Activated naive CD4-positive, alpha-beta T cell treated with anti-CD3 and anti-CD28 coated beads, Interleukin-2, amount 10 ng/mL, durations not matched to agents 7 days and 5 days (primary cell): ENCODE measurements at regions not wholly inside any gene's neighbourhood (a gene's known extent, or its start where the extent isn't known, plus 50 kb on each side); places are given as distances from the start of the nearest gene placed in this dataset.

Experiments used
- CTCF ChIA-PET: fragments of 350-600 bp; sonication (Branson Sonifier 250); formaldehyde crosslinking; loops from one replicate; lab custom pipeline; 2021; ENCODE audit warnings: antibody characterized with exemption; lab: Charles Lee
- DNase-seq: peaks from one replicate; pipeline ENCODE4 v3.0.0-alpha.2; 2020
- H3K27ac Mint-ChIP-seq: one replicate; pipeline ENCODE4 v1.8.0; 2021; ENCODE audit warnings: mild to moderate bottlenecking, moderate library complexity, mixed read lengths
- H3K27me3 Mint-ChIP-seq: one replicate; pipeline ENCODE4 v1.8.0; 2021; ENCODE audit warnings: mild to moderate bottlenecking, mixed read lengths
- H3K36me3 Mint-ChIP-seq: one replicate; pipeline ENCODE4 v1.8.0; 2021; ENCODE audit warnings: mixed read lengths
- H3K4me1 Mint-ChIP-seq: one replicate; pipeline ENCODE4 v1.8.0; 2021; ENCODE audit warnings: mixed read lengths
- H3K4me3 Mint-ChIP-seq: one replicate; pipeline ENCODE4 v1.8.0; 2021; ENCODE audit warnings: mild to moderate bottlenecking, moderate library complexity, mixed read lengths
- H3K9me3 Mint-ChIP-seq: one replicate; pipeline ENCODE4 v1.8.0; 2021; ENCODE audit warnings: mixed read lengths

DNA sequence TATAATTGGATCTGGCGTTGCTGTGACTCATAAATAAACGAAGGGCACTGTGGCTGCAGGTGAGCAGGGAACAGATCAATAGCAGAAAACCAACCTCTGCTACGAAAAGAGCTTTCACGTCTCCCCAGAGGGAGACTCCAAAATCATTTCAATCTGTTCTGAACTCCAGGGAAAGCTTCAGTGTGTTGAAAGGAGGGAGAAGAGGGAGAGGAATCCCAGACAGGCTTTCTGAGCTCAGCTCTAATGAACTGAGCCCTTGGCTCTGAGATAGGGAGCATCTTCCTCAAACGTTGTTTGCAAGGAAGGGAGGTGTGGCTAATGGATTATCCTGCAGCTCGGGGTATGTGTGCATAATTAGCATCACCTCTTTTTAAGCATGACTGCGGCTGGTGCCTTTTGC lies 288.0 kb upstream of the IRX4 start:
- Mint-ChIP-seq H3K4me1 (no peaks in the 10 kb centered on the region), H3K9me3 (no peaks in the 10 kb centered on the region), H3K36me3 (no peaks in the 10 kb centered on the region), H3K27ac (no peak overlapping the region), H3K4me3 (no peak overlapping the region), H3K27me3 (peaks cover 17% of the 10 kb centered on the region)
- DNase-seq, result no peak
- CTCF ChIA-PET, result no interaction called here

DNA sequence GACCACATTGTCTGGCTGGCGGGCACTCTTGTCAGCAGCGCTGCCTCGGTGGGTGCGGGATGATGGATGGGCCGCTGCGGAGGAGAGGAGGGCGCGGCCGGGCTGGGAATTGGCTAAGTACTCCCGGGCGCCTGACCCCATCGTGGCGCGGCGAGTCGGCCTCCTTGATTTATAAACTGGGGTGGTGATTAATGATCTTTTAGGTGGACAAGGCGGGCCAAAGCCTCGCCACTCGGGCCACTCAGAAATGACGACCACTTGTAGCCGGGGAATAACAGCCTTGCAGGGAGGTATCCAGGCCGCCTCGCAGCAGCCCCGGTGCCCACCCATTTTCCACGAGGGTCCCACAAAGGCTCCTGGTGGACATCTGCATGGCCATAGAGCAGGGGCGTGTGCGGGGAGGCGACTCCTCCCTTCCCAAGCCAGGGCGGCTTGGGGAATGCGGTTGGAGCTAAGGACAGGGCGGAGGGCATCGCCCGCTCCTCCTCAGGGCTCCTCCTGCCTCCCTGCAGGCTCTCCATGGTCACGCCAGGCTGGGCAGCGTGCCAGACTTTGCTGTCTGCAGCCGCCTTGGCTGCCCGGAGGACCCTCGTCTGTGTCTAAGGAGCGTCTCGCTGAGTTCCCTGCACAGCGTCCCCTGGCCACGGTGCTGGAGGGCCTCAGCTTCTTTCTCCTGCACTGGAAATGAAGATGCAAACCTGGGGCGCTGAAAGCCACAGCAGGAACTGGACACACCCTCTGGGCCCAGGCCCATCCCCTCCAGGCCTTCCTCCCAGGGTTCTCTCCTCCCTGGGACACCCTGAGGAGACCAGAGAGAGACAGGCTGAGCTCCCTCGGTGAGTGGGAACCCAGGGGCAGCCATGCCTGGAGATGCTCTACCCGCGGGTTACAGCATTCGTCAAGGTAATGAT lies 287.4 kb upstream of the IRX4 start:
- no peaks in the 10 kb centered on the region for H3K9me3 Mint-ChIP-seq
- no peak overlapping the region for H3K4me3 Mint-ChIP-seq
- no peak overlapping the region for H3K27ac Mint-ChIP-seq
- no peaks in the 10 kb centered on the region for H3K36me3 Mint-ChIP-seq
- CTCF ChIA-PET, result no interaction called here
- no peaks in the 10 kb centered on the region for H3K4me1 Mint-ChIP-seq
- peaks cover 17% of the 10 kb centered on the region for H3K27me3 Mint-ChIP-seq
- DNase-seq, result no peak

DNA sequence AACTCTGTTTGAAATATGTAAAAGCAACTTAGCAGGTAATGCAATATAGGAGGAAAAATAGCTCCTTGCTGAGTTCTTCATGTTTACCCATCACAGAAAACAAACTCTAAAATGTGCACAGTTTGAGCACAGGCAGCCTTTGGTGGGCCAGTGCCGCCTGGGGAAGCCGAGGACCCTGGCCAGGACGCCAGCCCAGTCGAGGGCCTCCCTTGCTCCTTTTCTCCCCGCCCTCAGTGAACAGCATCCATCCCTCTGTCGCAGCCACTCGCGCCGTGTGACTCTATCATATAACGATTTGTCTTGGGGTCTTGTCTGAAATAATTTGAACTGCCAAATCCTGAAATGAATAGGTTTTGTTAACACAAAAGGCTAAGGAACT lies 286.7 kb upstream of the IRX4 start:
- CTCF ChIA-PET, result no interaction called here
- no peak for DNase-seq
- H3K4me1 Mint-ChIP-seq, result no peaks in the 10 kb centered on the region
- no peak overlapping the region for H3K4me3 Mint-ChIP-seq
- H3K27ac Mint-ChIP-seq, result no peak overlapping the region
- no peaks in the 10 kb centered on the region for H3K9me3 Mint-ChIP-seq
- peaks cover 14% of the 10 kb centered on the region for H3K27me3 Mint-ChIP-seq
- no peaks in the 10 kb centered on the region for H3K36me3 Mint-ChIP-seq

DNA sequence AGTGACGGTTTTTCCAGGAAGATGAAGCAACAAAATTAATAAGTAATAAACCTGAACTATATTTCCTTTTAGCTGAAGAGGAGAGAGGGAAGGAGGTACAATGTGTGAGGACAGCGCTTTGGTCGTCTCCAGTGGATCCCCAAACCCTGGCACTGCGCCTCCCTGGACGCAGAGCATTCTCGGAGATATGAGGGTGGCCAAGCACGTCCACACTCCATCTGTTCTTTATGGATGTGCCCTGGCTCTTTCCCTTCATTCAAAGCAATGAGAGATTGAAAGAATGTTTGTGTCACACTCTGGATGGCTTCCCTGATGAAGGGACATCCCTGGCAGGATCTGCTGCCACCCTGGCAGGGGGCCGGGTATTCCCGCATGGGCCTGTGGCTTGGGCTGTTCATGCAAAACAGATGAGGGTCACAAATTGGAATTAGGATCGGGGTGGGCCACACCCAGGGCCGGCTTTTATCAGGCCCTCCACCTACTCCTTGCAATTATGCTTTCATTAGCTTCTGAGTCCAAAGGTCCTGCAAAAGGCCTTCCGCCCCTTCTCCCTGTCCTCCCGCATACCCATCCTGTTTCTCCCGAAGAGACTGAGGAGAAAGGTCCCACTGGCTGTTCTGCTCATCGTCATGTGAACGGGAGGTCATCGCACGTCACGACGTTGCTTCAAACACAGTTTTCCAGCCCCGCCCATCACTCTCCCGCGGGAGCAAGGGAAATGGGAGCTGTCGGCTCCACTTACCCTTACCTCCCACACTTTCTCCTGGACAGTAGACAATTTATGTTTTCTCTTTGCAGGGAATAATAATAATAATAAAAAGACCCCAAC lies 286.1 kb upstream of the IRX4 start:
- no peaks in the 10 kb centered on the region for H3K9me3 Mint-ChIP-seq
- H3K4me3 Mint-ChIP-seq, result no peak overlapping the region
- DNase-seq, result no peak

DNA sequence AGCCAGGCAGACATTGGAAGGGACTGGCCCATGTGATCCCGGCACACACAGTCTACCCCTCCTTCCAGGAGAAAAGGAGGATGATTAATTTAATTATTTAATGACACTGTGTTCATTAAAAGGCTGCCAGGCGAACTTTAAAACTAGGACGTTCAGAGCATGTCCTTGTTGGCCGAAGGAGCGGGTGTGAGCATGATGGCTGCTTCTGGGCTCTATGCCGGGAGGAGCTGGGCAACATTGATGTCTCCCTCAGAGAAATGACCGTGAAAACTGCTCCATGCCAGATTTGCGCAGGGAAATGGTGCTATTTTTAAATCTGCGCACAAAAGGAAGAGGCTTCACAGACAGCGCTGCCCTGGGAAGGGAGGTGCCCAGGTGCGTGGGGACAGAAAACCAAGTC lies 284.9 kb upstream of the IRX4 start:
- Mint-ChIP-seq H3K27me3 (peaks cover 12% of the 10 kb centered on the region), H3K4me3 (no peak overlapping the region), H3K27ac (no peak overlapping the region), H3K36me3 (no peaks in the 10 kb centered on the region), H3K4me1 (no peaks in the 10 kb centered on the region), H3K9me3 (no peaks in the 10 kb centered on the region)
- CTCF ChIA-PET, result no interaction called here
- DNase-seq, result no peak

More for the DNA sequence above, 286.1 kb upstream of the IRX4 start:
- no peaks in the 10 kb centered on the region for H3K4me1 Mint-ChIP-seq
- no peak overlapping the region for H3K27ac Mint-ChIP-seq
- H3K27me3 Mint-ChIP-seq, result peaks cover 13% of the 10 kb centered on the region
- H3K36me3 Mint-ChIP-seq, result no peaks in the 10 kb centered on the region
- CTCF ChIA-PET, result no interaction called here

DNA sequence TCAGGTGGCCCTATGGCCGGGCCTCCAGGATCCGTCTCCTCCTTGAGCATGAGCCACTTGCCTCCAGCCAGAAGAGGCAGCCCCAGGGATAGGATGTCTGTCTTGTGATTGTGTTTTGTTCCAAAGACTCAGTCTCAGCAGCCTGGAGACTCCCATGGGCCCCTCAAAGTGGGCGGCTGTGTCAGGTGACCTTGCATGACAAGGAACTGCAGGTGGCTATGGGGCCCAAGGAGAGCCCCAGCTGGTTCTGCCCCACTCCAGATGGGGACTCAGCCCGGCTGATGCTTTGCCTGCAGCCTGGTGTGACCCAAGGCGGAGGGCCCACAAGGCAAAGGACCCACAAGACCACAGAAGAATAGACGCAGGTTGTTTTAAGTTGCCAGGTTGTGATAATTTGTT lies 284.3 kb upstream of the IRX4 start:
- H3K4me1 Mint-ChIP-seq, result no peaks in the 10 kb centered on the region
- H3K27ac Mint-ChIP-seq, result no peak overlapping the region
- no peaks in the 10 kb centered on the region for H3K36me3 Mint-ChIP-seq
- no peak overlapping the region for H3K4me3 Mint-ChIP-seq
- H3K9me3 Mint-ChIP-seq, result no peaks in the 10 kb centered on the region
- H3K27me3 Mint-ChIP-seq, result peaks cover 5% of the 10 kb centered on the region
- DNase-seq, result no peak
- CTCF ChIA-PET, result no interaction called here

DNA sequence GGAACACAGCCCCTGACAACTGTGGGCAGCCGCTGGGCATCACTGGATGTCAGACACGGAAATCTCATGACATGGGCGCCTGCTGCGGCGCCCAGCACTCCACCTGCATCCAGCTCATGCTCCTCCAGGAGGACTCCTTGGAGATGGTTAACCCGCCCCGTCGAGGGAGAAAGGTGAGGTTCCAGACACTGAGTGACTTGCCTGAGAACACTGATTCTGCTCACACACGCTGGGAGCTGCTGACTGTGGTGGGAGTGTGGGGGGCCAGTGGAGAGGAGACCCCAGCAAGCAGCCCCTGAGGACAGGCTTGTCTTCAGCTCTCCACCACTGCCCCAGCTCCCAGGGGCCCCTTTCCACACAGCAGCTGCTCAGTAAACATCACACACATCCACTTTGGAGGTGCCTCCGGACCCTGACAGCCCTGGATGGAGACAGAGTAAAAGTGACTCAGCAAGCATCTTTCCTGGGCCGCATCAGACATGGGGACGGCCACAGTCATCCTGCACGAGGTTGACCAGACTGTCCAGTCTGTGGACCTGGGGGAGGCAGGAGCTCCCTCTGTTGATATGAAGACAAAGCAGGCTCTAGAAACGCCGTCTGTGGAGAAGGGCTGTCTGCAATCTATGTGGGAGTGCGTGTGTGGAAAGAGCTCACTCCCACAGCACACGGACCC lies 283.7 kb upstream of the IRX4 start:
- peaks cover 4% of the 10 kb centered on the region for H3K27me3 Mint-ChIP-seq
- H3K9me3 Mint-ChIP-seq, result no peaks in the 10 kb centered on the region
- H3K36me3 Mint-ChIP-seq, result no peaks in the 10 kb centered on the region
- H3K4me1 Mint-ChIP-seq, result no peaks in the 10 kb centered on the region
- no peak overlapping the region for H3K27ac Mint-ChIP-seq
- CTCF ChIA-PET, result no interaction called here
- H3K4me3 Mint-ChIP-seq, result no peak overlapping the region
- DNase-seq, result no peak

DNA sequence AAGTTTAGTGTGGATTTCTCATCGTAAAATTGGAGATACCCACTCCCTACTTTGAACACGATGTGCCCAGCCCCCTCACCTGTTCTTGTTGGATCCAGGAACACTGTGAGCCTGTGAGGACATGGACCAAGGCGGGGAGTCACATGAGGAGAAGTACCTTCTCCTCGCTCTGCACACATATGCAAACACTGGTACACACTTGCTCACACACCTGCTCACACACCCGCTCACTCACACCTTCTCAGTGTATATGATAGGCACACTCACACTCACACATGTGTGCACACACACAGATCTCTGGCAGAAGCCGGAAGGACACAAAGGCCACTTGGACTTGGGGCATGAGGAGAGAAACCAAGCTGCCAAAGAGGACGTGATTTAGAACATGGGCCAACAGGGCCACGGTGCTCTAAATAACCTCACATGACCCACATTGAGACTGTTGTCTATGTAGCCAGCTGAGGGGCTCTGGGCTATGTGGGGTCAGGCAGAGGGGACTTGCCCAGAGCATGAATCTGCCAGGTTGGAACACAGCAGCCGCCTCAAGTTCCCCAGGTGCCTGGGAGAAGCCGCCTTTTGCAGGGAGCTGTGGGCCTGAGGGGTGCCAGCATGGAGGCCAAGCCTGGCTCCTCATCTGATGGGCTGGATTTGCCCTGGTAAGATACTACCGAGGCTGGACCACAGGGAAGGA lies 283.0 kb upstream of the IRX4 start:
- no peak for DNase-seq
- peaks cover 4% of the 10 kb centered on the region for H3K27me3 Mint-ChIP-seq
- no peaks in the 10 kb centered on the region for H3K36me3 Mint-ChIP-seq
- CTCF ChIA-PET, result no interaction called here
- H3K4me1 Mint-ChIP-seq, result no peaks in the 10 kb centered on the region
- H3K4me3 Mint-ChIP-seq, result no peak overlapping the region
- H3K9me3 Mint-ChIP-seq, result no peaks in the 10 kb centered on the region
- H3K27ac Mint-ChIP-seq, result no peak overlapping the region

DNA sequence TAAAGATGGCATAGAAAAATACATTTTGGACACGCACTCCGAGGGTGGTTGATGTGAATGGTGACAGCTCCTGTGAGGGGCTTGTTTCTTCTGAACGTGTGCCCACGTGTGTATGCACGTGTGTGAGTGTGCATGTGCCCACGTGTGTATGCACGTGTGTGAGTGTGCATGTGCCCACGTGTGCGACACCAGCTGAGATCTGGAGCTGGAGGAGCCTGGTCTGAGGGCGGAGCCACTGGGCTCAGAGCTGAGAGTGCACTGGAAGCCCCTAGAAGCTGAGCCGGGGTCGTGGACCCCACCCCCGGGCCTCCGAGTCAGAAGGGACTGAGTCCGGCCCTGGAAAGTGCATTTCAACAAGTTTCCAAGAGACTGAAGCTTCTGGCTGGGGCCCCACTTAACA lies 282.5 kb upstream of the IRX4 start:
- no peak for DNase-seq
- Mint-ChIP-seq H3K4me3 (no peak overlapping the region), H3K4me1 (no peaks in the 10 kb centered on the region), H3K36me3 (no peaks in the 10 kb centered on the region), H3K9me3 (no peaks in the 10 kb centered on the region), H3K27ac (no peak overlapping the region), H3K27me3 (peaks cover 4% of the 10 kb centered on the region)
- CTCF ChIA-PET, result no interaction called here

DNA sequence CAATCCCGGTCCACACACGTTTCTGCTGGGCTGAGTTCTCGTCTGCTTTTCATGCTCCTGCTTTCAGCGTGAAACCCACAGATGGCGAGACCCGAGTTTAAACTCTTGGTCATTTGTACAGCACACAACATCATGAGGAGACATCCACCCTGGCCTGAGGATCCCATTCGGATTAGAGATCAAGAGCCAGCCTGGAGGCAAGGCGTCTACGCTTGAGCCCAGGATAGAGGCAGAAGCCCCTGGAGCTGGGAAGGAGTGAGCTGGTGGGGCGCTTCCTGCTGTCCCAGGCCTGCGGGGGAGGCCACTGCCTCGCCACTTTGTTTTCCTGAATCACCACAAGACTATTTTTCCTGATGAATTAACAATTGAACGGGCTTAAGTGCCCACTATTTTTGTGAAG lies 281.9 kb upstream of the IRX4 start:
- no peaks in the 10 kb centered on the region for H3K36me3 Mint-ChIP-seq
- no peak overlapping the region for H3K27ac Mint-ChIP-seq
- DNase-seq, result no peak
- H3K27me3 Mint-ChIP-seq, result peaks cover 4% of the 10 kb centered on the region
- CTCF ChIA-PET, result no interaction called here
- no peak overlapping the region for H3K4me3 Mint-ChIP-seq
- no peaks in the 10 kb centered on the region for H3K9me3 Mint-ChIP-seq
- no peaks in the 10 kb centered on the region for H3K4me1 Mint-ChIP-seq

DNA sequence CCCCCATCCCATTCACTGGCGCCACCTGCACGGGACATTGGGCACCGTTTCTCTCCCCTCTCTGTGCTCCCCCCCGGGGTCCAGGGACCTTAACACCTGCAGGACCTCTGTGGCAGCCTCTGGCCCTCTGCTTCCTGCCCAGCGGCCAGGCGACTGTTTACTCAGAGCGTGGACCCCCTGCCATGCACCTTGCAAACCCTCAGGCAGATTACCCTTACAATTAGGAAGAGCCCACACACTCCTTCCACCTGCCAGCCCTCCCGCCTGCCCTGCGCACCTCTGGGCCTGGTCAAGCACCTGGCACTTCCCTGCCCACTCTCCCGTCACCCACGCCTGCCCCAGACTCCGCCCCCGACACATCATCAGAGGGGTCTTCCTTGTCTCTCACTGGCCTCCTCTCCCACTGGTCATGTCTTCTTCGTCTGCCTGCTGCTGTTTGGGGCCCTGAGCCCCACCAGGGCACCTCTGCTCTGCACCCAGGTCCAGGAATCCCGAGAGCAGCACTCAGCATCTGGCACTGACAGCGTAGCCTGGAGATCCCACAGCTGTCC lies 281.3 kb upstream of the IRX4 start:
- Mint-ChIP-seq H3K27ac (no peak overlapping the region), H3K9me3 (no peaks in the 10 kb centered on the region), H3K36me3 (no peaks in the 10 kb centered on the region), H3K27me3 (peaks cover 4% of the 10 kb centered on the region), H3K4me3 (no peak overlapping the region), H3K4me1 (no peaks in the 10 kb centered on the region)
- DNase-seq, result no peak
- CTCF ChIA-PET, result no interaction called here

DNA sequence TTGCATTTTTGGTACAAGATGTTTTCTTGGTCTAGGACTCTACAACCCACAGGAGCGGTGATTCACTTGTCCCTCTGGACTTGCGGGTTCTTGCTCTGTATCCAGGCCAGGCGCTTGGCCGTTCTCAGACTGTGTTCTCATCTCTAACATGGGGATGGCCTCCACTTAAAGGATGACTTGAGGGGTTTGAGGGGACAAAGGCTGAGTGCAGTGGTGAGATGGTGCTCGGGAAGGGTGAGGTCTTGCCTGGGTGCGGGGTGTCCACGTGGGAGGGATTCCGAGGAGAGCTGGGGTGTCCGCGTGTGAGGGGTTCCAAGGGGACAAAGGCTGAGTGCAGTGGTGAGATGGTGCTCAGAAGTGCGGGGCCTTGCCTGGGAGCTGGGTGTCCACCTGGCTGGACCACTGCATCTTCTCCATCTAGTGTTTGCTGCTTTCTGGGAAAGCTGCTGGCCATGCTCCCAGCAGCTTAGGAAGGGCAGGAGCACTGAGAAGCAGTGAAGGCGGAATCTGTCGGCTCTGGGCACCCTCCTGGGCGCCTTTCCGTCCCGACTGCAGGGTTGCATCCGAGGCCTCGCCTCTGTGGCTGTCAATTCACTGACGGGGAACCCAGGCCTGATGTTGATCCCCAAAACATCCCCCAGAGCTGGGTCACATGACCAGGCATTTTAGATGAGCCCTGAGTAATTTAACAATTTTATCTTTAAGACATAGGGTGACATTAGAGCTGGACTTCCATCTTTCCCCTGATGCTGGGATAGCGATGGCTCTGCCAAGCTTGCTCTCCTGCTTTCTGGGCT lies 280.5 kb upstream of the IRX4 start:
- H3K4me3 Mint-ChIP-seq, result no peak overlapping the region
- H3K27ac Mint-ChIP-seq, result no peak overlapping the region
- H3K27me3 Mint-ChIP-seq, result peaks cover 4% of the 10 kb centered on the region
- CTCF ChIA-PET, result no interaction called here
- H3K4me1 Mint-ChIP-seq, result no peaks in the 10 kb centered on the region
- H3K36me3 Mint-ChIP-seq, result no peaks in the 10 kb centered on the region
- H3K9me3 Mint-ChIP-seq, result no peaks in the 10 kb centered on the region
- DNase-seq, result no peak

DNA sequence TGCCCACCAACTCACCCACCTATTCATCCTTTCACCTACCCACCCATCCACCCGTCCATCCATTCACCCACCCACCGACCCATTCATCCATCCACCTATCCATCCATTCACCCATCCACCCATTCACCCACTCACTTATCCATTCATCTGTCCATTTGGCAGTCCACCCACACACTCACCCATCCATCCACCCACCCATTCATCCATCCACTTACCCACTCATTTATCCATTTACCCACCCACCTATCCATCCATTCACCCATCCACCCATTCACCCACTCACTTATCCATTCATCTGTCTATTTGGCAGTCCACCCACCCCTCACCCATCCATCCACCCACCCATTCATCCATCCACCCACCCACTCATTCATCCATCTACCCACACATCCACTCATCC lies 278.1 kb upstream of the IRX4 start:
- Mint-ChIP-seq H3K27ac (no peak overlapping the region), H3K36me3 (no peaks in the 10 kb centered on the region), H3K27me3 (peaks cover 4% of the 10 kb centered on the region), H3K4me3 (no peak overlapping the region), H3K9me3 (no peaks in the 10 kb centered on the region), H3K4me1 (no peaks in the 10 kb centered on the region)
- DNase-seq, result no peak
- CTCF ChIA-PET, result no interaction called here
